Liver (tissue), 3 donors: ENCODE measurements at regions not wholly inside any gene's neighbourhood (a gene's known extent, or its start where the extent isn't known, plus 50 kb on each side); places are given as distances from the start of the nearest gene placed in this dataset.

ENCODE experiments used
- ATF3 ChIP-seq: IDR thresholded peaks from 2 replicates; pipeline ENCODE4 v1.6.1; 2016; ENCODE audit warnings: antibody characterized with exemption
- CTCF ChIP-seq: fragments of 150-350 bp; IDR thresholded peaks from 2 replicates; pipeline ENCODE4 v1.5.1; 2017; ENCODE audit warnings: improper control_type of control experiment, low read depth, low read length; ENCODE audit not compliant: missing input control
- GABPA ChIP-seq, 2 donors: IDR thresholded peaks in 1 of 2; conservative IDR thresholded peaks in 1 of 2; 2 replicates each; pipeline ENCODE4 v1.6.1; 2016; ENCODE audit warnings: antibody characterized with exemption in 2 of 2, mild to moderate bottlenecking in 1 of 2, moderate library complexity in 1 of 2
- RAD21 ChIP-seq, 2 donors: IDR thresholded peaks; 2 replicates each; pipeline ENCODE4 v1.6.1; 2016; ENCODE audit warnings: antibody characterized with exemption in 2 of 2, mild to moderate bottlenecking in 2 of 2
- TAF1 ChIP-seq: conservative IDR thresholded peaks from 2 replicates; pipeline ENCODE4 v1.6.1; 2016; ENCODE audit warnings: antibody characterized with exemption, mild to moderate bottlenecking
- donor health status: healthy.
- donor health status: healthy.

- TF ChIP-seq CTCF (no peak), GABPA (IDR thresholded peaks at IDR 0.05 in 1 of 2, conservative IDR thresholded peaks at IDR 0.05 in 1 of 2) (no peak), ATF3 (no peak), TAF1 (no peak), RAD21 (IDR thresholded peaks at IDR 0.05) (no peak)
Measured at GRCh38 chr3:72440491-72440890, 407.8 kb downstream of the SHQ1 start.
